ENCODE measurements at regions not wholly inside any gene's neighbourhood (a gene's known extent, or its start where the extent isn't known, plus 50 kb on each side); places are given as distances from the start of the nearest gene placed in this dataset.

GRCh38 chr18:76685402-76685801 lies 137.0 kb upstream of the ZNF236 start:
- no peak for DNase-seq
- TF ChIP-seq POLR2A (IDR thresholded peaks at IDR 0.05; ENCODE audit: low read length) (no peak), GATA1 (IDR thresholded peaks at IDR 0.05; ENCODE audit: low read depth, low read length) (no peak)

GRCh38 chr18:76684265-76684664 lies 138.1 kb upstream of the ZNF236 start:
- TF ChIP-seq POLR2A (IDR thresholded peaks at IDR 0.05; ENCODE audit: low read length) (no peak), GATA1 (IDR thresholded peaks at IDR 0.05; ENCODE audit: low read depth, low read length) (no peak)
- DNase-seq = no peak

- no peak for TF ChIP-seq POLR2A (IDR thresholded peaks at IDR 0.05; ENCODE audit: low read length)
- TF ChIP-seq GATA1 (IDR thresholded peaks at IDR 0.05; ENCODE audit: low read depth, low read length) = no peak
- DNase-seq = no peak
Observed at GRCh38 chr18:76679945-76680344, 142.4 kb upstream of the ZNF236 start.

- no peak for DNase-seq
- TF ChIP-seq POLR2A (IDR thresholded peaks at IDR 0.05; ENCODE audit: low read length) (no peak), GATA1 (IDR thresholded peaks at IDR 0.05; ENCODE audit: low read depth, low read length) (no peak)
Observed at GRCh38 chr18:76679259-76679658, 143.1 kb upstream of the ZNF236 start.

GRCh38 chr18:76678248-76678647 lies 144.1 kb upstream of the ZNF236 start:
- TF ChIP-seq POLR2A (IDR thresholded peaks at IDR 0.05; ENCODE audit: low read length) (no peak), GATA1 (IDR thresholded peaks at IDR 0.05; ENCODE audit: low read depth, low read length) (no peak)
- DNase-seq = no peak

- DNase-seq = no peak
Observed at GRCh38 chr18:76674596-76674995, 147.8 kb upstream of the ZNF236 start.

GRCh38 chr18:76673281-76674185 lies 148.8 kb upstream of the ZNF236 start:
- no peak for DNase-seq
- TF ChIP-seq POLR2A (IDR thresholded peaks at IDR 0.05; ENCODE audit: low read length) = no peak
- no peak for TF ChIP-seq GATA1 (IDR thresholded peaks at IDR 0.05; ENCODE audit: low read depth, low read length)

More at GRCh38 chr18:76674596-76674995, 147.8 kb upstream of the ZNF236 start:
- no peak for TF ChIP-seq POLR2A (IDR thresholded peaks at IDR 0.05; ENCODE audit: low read length)

- DNase-seq = no peak
- TF ChIP-seq POLR2A (IDR thresholded peaks at IDR 0.05; ENCODE audit: low read length) (no peak), GATA1 (IDR thresholded peaks at IDR 0.05; ENCODE audit: low read depth, low read length) (no peak)
Observed at GRCh38 chr18:76672627-76673026, 149.7 kb upstream of the ZNF236 start.

GRCh38 chr18:76670564-76671288 lies 151.6 kb upstream of the ZNF236 start:
- no peak for DNase-seq
- TF ChIP-seq GATA1 (IDR thresholded peaks at IDR 0.05; ENCODE audit: low read depth, low read length) = no peak
- TF ChIP-seq POLR2A (IDR thresholded peaks at IDR 0.05; ENCODE audit: low read length) = no peak

- DNase-seq = no peak
- TF ChIP-seq GATA1 (IDR thresholded peaks at IDR 0.05; ENCODE audit: low read depth, low read length) = no peak
- no peak for TF ChIP-seq POLR2A (IDR thresholded peaks at IDR 0.05; ENCODE audit: low read length)
Observed at GRCh38 chr18:76668546-76668945, 153.8 kb upstream of the ZNF236 start.

- TF ChIP-seq GATA1 (IDR thresholded peaks at IDR 0.05; ENCODE audit: low read depth, low read length) (no peak), POLR2A (IDR thresholded peaks at IDR 0.05; ENCODE audit: low read length) (no peak)
- no peak for DNase-seq
Observed at GRCh38 chr18:76668119-76668518, 154.2 kb upstream of the ZNF236 start.

- no peak for DNase-seq
- TF ChIP-seq GATA1 (IDR thresholded peaks at IDR 0.05; ENCODE audit: low read depth, low read length) (no peak), POLR2A (IDR thresholded peaks at IDR 0.05; ENCODE audit: low read length) (no peak)
Observed at GRCh38 chr18:76667603-76668002, 154.8 kb upstream of the ZNF236 start.

- TF ChIP-seq GATA1 (IDR thresholded peaks at IDR 0.05; ENCODE audit: low read depth, low read length) (no peak), POLR2A (IDR thresholded peaks at IDR 0.05; ENCODE audit: low read length) (no peak)
- no peak for DNase-seq
Observed at GRCh38 chr18:76662626-76663025, 159.7 kb upstream of the ZNF236 start.

GRCh38 chr18:76660571-76661192 lies 161.7 kb upstream of the ZNF236 start:
- TF ChIP-seq POLR2A (IDR thresholded peaks at IDR 0.05; ENCODE audit: low read length) = no peak
- no peak for TF ChIP-seq GATA1 (IDR thresholded peaks at IDR 0.05; ENCODE audit: low read depth, low read length)
- no peak for DNase-seq
